ENCODE measurements at regions not wholly inside any gene's neighbourhood (a gene's known extent, or its start where the extent isn't known, plus 50 kb on each side); places are given as distances from the start of the nearest gene placed in this dataset.

DNA sequence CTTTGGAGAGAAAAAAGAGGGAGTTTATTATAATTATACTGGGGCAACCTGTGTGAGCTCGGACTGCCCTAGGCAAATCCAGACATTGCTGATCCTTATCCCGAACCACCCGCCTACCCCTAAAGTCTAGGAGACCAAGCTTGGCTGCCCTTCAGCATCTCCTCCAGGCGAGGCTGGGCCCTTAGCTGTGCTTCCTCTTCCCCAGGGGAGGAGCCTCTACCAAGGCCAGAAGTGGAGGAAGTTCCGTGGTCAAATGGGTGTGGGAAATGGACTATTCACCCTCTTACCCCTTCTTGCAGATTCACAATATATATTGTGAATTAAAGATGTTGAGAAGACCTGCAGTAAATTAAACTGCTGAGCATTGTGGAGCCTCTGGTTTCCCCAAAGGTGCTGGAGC, 158.3 kb upstream of the HES1 start:
- TF ChIP-seq, protein P1, sequence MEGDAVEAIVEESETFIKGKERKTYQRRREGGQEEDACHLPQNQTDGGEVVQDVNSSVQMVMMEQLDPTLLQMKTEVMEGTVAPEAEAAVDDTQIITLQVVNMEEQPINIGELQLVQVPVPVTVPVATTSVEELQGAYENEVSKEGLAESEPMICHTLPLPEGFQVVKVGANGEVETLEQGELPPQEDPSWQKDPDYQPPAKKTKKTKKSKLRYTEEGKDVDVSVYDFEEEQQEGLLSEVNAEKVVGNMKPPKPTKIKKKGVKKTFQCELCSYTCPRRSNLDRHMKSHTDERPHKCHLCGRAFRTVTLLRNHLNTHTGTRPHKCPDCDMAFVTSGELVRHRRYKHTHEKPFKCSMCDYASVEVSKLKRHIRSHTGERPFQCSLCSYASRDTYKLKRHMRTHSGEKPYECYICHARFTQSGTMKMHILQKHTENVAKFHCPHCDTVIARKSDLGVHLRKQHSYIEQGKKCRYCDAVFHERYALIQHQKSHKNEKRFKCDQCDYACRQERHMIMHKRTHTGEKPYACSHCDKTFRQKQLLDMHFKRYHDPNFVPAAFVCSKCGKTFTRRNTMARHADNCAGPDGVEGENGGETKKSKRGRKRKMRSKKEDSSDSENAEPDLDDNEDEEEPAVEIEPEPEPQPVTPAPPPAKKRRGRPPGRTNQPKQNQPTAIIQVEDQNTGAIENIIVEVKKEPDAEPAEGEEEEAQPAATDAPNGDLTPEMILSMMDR (conservative IDR thresholded peaks at IDR 0.05; ENCODE audit: low read length) = no peak
- TF ChIP-seq EZH2phosphoT487 (IDR thresholded peaks at IDR 0.05; ENCODE audit: borderline replicate concordance) = no peak
